NCI-H146 treated with DMSO at 0.1 percent for 48 hours (cell line): ENCODE measurements at regions not wholly inside any gene's neighbourhood (a gene's known extent, or its start where the extent isn't known, plus 50 kb on each side); places are given as distances from the start of the nearest gene placed in this dataset.
A peak's percentile ranks its signal among the peaks of the same experiment; 100 is the strongest.

Experiments
- DNase-seq: peaks from one replicate; lab custom pipeline; 2025; ENCODE audit not compliant: unreplicated experiment; lab: John Stamatoyannopoulos, UW

GRCh38 chr9:81532251-81532650 lies 157.1 kb downstream of the TLE1 start:
- DNase-seq = no peak

GRCh38 chr9:81531511-81531910 lies 157.8 kb downstream of the TLE1 start:
- DNase-seq = no peak

- no peak for DNase-seq
These were observed 158.5 kb downstream of the TLE1 start for GRCh38 chr9:81530846-81531245.

- DNase-seq = no peak
These were observed 159.0 kb downstream of the TLE1 start for GRCh38 chr9:81530310-81530810.

GRCh38 chr9:81529556-81530193 lies 159.7 kb downstream of the TLE1 start:
- no peak for DNase-seq

- DNase-seq = no peak
These were observed 162.8 kb downstream of the TLE1 start for GRCh38 chr9:81526587-81526986.

GRCh38 chr9:81522716-81523551 lies 166.4 kb downstream of the TLE1 start:
- peak; percentile 53 for DNase-seq

- no peak for DNase-seq
These were observed 167.5 kb downstream of the TLE1 start for GRCh38 chr9:81521892-81522291.

- no peak for DNase-seq
These were observed 169.4 kb downstream of the TLE1 start for GRCh38 chr9:81519816-81520495.

- DNase-seq = peak; percentile 51
These were observed 171.4 kb downstream of the TLE1 start for GRCh38 chr9:81517954-81518353.

- DNase-seq = no peak
These were observed 176.3 kb downstream of the TLE1 start for GRCh38 chr9:81513059-81513458.

- no peak for DNase-seq
These were observed 176.7 kb downstream of the TLE1 start for GRCh38 chr9:81512641-81513040.

GRCh38 chr9:81508476-81508875 lies 180.9 kb downstream of the TLE1 start:
- no peak for DNase-seq

GRCh38 chr9:81506941-81507864 lies 182.1 kb downstream of the TLE1 start:
- DNase-seq = no peak

- DNase-seq = no peak
These were observed 189.8 kb downstream of the TLE1 start for GRCh38 chr9:81499594-81499993.

GRCh38 chr9:81499021-81499454 lies 190.3 kb downstream of the TLE1 start:
- DNase-seq = no peak

GRCh38 chr9:81498576-81498975 lies 190.8 kb downstream of the TLE1 start:
- no peak for DNase-seq

- no peak for DNase-seq
These were observed 192.3 kb downstream of the TLE1 start for GRCh38 chr9:81497091-81497490.

- DNase-seq = no peak
These were observed 196.5 kb downstream of the TLE1 start for GRCh38 chr9:81492710-81493447.
